IMR-90 (cell line): ENCODE measurements at regions not wholly inside any gene's neighbourhood (a gene's known extent, or its start where the extent isn't known, plus 50 kb on each side); places are given as distances from the start of the nearest gene placed in this dataset.

Source experiments
- CTCF ChIP-seq: conservative IDR thresholded peaks from 2 replicates; pipeline ENCODE4 v1.5.1; 2012; ENCODE audit warnings: mild to moderate bottlenecking, low read depth, low read length, improper control_type of control experiment
- MAFK ChIP-seq: IDR thresholded peaks from 2 replicates; pipeline ENCODE4 v1.6.1; 2012; ENCODE audit warnings: low read depth, low read length, improper control_type of control experiment
- POLR2A ChIP-seq: IDR thresholded peaks from 2 replicates; pipeline ENCODE4 v1.6.1; 2012; ENCODE audit warnings: mild to moderate bottlenecking, low read depth, low read length

- TF ChIP-seq CTCF (no peak), MAFK (no peak), POLR2A (no peak)
Measured at GRCh38 chr4:148649652-148650331, 207.6 kb upstream of the NR3C2 start.
